Gastrocnemius medialis (tissue), 4 donors: ENCODE measurements at regions not wholly inside any gene's neighbourhood (a gene's known extent, or its start where the extent isn't known, plus 50 kb on each side); places are given as distances from the start of the nearest gene placed in this dataset.

Experiments
- ATAC-seq, 2 donors: fragments of 150-250 bp; one replicate each; pipeline ENCODE4 v1.9.1; 2016
- DNase-seq, 2 donors: peaks; one replicate each; pipeline ENCODE4 v3.0.0-alpha.2; 2019
- H3K27ac ChIP-seq, 4 donors: fragments of 200-600 bp; sonication (generic); 1 replicate in 1 of 4; 2 replicates in 3 of 4; pipeline ENCODE4 v1.5.1; 2016 to 2018; ENCODE audit warnings: mild to moderate bottlenecking in 2 of 4, moderate library complexity in 1 of 4
- H3K27me3 ChIP-seq, 3 donors: fragments of 200-600 bp; sonication (generic) in 2 of 3; 1 replicate in 1 of 3; 2 replicates in 2 of 3; pipeline versions ENCODE4 v1.5.1 to v1.6.0; 2016 to 2019; ENCODE audit warnings: mild to moderate bottlenecking in 1 of 3, moderate library complexity in 1 of 3
- H3K36me3 ChIP-seq, 2 donors: fragments of 200-600 bp; sonication (generic) in 1 of 2; one replicate each; pipeline ENCODE4 v1.5.1; 2017 to 2018
- H3K4me1 ChIP-seq, 2 donors: fragments of 200-600 bp; sonication (generic) in 1 of 2; one replicate each; pipeline ENCODE4 v1.5.1; 2016 to 2017; ENCODE audit warnings: mild to moderate bottlenecking in 2 of 2
- H3K4me3 ChIP-seq, 4 donors: fragments of 200-600 bp; sonication (generic) in 3 of 4; 1 replicate in 1 of 4; 2 replicates in 3 of 4; pipeline ENCODE4 v1.5.1; 2016 to 2019; ENCODE audit warnings: mild to moderate bottlenecking in 2 of 4
- H3K9me3 ChIP-seq, 3 donors: fragments of 200-600 bp; sonication (generic) in 2 of 3; 1 replicate in 1 of 3; 2 replicates in 2 of 3; pipeline ENCODE4 v1.5.1; 2016 to 2019
- POLR2A ChIP-seq, 2 donors: fragments of 450-650 bp; IDR thresholded peaks; one replicate each; pipeline ENCODE4 v1.6.1; 2017; ENCODE audit warnings: antibody characterized with exemption in 2 of 2, mild to moderate bottlenecking in 2 of 2, moderate library complexity in 2 of 2
- in situ Hi-C, 4 donors: fragments of 200-750 bp; cut with MboI; loops; one replicate each; pipeline versions ENCODE4 v1.15.0 to v1.8.0; 2017; ENCODE audit warnings: low sequenced_read_pairs in 4 of 4
- intact Hi-C: fragments of 100-400 bp; cut with DNase I; formaldehyde crosslinking; loops from one replicate; pipeline ENCODE4 v1.15.1; 2023; ENCODE audit warnings: low total_unique reads
- TF ChIP-seq, protein P1 (sequence below), 5 experiments: fragments of 450-650 bp in 3 of 5; fragments of 200-600 bp in 2 of 5; sonication (generic) in 2 of 5; IDR thresholded peaks in 4 of 5; conservative IDR thresholded peaks in 1 of 5; 1 replicate in 4 of 5; 2 replicates in 1 of 5; pipeline ENCODE4 v1.5.1; 2016 to 2019; ENCODE audit warnings: antibody characterized with exemption in 5 of 5, mild to moderate bottlenecking in 3 of 5, moderate library complexity in 3 of 5

DNA sequence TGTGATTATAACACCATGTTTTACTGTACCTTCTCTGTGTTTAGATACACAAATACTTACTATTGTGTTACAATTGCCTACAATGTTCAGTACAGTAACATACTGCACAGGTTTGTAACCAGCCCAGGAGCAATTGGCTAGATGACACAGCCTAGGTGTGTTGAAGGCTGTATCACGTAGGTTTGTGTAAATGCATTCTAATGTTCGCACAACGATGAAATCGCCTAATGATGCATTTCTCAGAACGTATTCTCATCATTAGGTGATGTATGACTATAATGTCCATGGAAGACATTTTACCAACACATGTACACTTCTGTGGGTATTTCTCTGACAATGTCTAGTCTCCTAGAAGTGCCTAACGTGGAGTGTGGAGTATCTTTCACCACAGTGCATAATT, 165.9 kb upstream of the KLF7 start:
- DNase-seq = no peak
- Histone ChIP-seq H3K9me3 (no peaks in the 10 kb centered on the region), H3K36me3 (no peaks in the 10 kb centered on the region), H3K4me3 (no peak overlapping the region), H3K27me3 (no peaks in the 10 kb centered on the region), H3K4me1 (peaks cover 10 to 16% of the 10 kb centered on the region in 2 donors), H3K27ac (no peak overlapping the region)
- intact Hi-C loops (loop anchor here (10.0 kb wide), 2 partner anchors 167 to 287 kb away; partner anchors contain the start of gene KLF7), in situ Hi-C loops (no loop called here)
- TF ChIP-seq POLR2A (IDR thresholded peaks at IDR 0.05) = no peak
- TF ChIP-seq, protein P1, sequence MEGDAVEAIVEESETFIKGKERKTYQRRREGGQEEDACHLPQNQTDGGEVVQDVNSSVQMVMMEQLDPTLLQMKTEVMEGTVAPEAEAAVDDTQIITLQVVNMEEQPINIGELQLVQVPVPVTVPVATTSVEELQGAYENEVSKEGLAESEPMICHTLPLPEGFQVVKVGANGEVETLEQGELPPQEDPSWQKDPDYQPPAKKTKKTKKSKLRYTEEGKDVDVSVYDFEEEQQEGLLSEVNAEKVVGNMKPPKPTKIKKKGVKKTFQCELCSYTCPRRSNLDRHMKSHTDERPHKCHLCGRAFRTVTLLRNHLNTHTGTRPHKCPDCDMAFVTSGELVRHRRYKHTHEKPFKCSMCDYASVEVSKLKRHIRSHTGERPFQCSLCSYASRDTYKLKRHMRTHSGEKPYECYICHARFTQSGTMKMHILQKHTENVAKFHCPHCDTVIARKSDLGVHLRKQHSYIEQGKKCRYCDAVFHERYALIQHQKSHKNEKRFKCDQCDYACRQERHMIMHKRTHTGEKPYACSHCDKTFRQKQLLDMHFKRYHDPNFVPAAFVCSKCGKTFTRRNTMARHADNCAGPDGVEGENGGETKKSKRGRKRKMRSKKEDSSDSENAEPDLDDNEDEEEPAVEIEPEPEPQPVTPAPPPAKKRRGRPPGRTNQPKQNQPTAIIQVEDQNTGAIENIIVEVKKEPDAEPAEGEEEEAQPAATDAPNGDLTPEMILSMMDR (IDR thresholded peaks at IDR 0.05 in 4 of 5, conservative IDR thresholded peaks at IDR 0.05 in 1 of 5) = no peak
- no peak for ATAC-seq

- TF ChIP-seq, protein P1 (IDR thresholded peaks at IDR 0.05 in 4 of 5, conservative IDR thresholded peaks at IDR 0.05 in 1 of 5) = no peak
- no peak for TF ChIP-seq POLR2A (IDR thresholded peaks at IDR 0.05)
- in situ Hi-C loops = no loop called here
Measured at GRCh38 chr2:207332480-207333212, 166.9 kb upstream of the KLF7 start.

GRCh38 chr2:207333599-207334300, 168.0 kb upstream of the KLF7 start:
- no peak for TF ChIP-seq POLR2A (IDR thresholded peaks at IDR 0.05)
- TF ChIP-seq, protein P1 (IDR thresholded peaks at IDR 0.05 in 4 of 5, conservative IDR thresholded peaks at IDR 0.05 in 1 of 5) = no peak
- DNase-seq = no peak
- in situ Hi-C loops = no loop called here
- H3K9me3 ChIP-seq = no peaks in the 10 kb centered on the region
- H3K36me3 ChIP-seq = no peaks in the 10 kb centered on the region
- H3K27me3 ChIP-seq = no peaks in the 10 kb centered on the region
- peaks cover 10 to 16% of the 10 kb centered on the region in 2 donors for H3K4me1 ChIP-seq
- peak overlapping the region; percentile 77 to 81 (median 80) for H3K27ac ChIP-seq
- ATAC-seq = no peak
- intact Hi-C loops = loop anchor here (10.0 kb wide), 2 partner anchors 169 to 289 kb away; partner anchors contain the start of gene KLF7
- H3K4me3 ChIP-seq = peak overlapping the region in 1 of 4 donors; percentile 33

More at GRCh38 chr2:207332480-207333212, 166.9 kb upstream of the KLF7 start:
- no peak overlapping the region for H3K27ac ChIP-seq
- DNase-seq (no peak), ATAC-seq (no peak)
- no peaks in the 10 kb centered on the region for H3K9me3 ChIP-seq
- H3K4me1 ChIP-seq = peaks cover 10 to 16% of the 10 kb centered on the region in 2 donors
- H3K27me3 ChIP-seq = no peaks in the 10 kb centered on the region
- no peaks in the 10 kb centered on the region for H3K36me3 ChIP-seq
- H3K4me3 ChIP-seq = no peak overlapping the region
- intact Hi-C loops = loop anchor here (10.0 kb wide), 2 partner anchors 168 to 288 kb away; partner anchors contain the start of gene KLF7

- intact Hi-C loops (loop anchor here (10.0 kb wide), 2 partner anchors 169 to 289 kb away; partner anchors contain the start of gene KLF7), in situ Hi-C loops (no loop called here)
- Histone ChIP-seq H3K9me3 (no peaks in the 10 kb centered on the region), H3K4me1 (peaks cover 10 to 16% of the 10 kb centered on the region in 2 donors), H3K27ac (peak overlapping the region; percentile 77 to 81 (median 80)), H3K36me3 (no peaks in the 10 kb centered on the region), H3K27me3 (no peaks in the 10 kb centered on the region), H3K4me3 (peak overlapping the region; percentile 6 to 34 (median 32))
- TF ChIP-seq, protein P1 (IDR thresholded peaks at IDR 0.05 in 4 of 5, conservative IDR thresholded peaks at IDR 0.05 in 1 of 5) = no peak
- TF ChIP-seq POLR2A (IDR thresholded peaks at IDR 0.05) = no peak
- ATAC-seq = peak; percentile 6 to 10
- no peak for DNase-seq
Measured at GRCh38 chr2:207334301-207334623, 168.5 kb upstream of the KLF7 start.
